GM18502 (cell line): ENCODE measurements at regions not wholly inside any gene's neighbourhood (a gene's known extent, or its start where the extent isn't known, plus 50 kb on each side); places are given as distances from the start of the nearest gene placed in this dataset.

Experiments used
- ATAC-seq: cut with Tn5 transposase; IDR thresholded peaks from one replicate; pipeline ENCODE4 v1.9.1; 2021; ENCODE audit warnings: mild to moderate bottlenecking; ENCODE audit not compliant: unreplicated experiment, poor library complexity

DNA sequence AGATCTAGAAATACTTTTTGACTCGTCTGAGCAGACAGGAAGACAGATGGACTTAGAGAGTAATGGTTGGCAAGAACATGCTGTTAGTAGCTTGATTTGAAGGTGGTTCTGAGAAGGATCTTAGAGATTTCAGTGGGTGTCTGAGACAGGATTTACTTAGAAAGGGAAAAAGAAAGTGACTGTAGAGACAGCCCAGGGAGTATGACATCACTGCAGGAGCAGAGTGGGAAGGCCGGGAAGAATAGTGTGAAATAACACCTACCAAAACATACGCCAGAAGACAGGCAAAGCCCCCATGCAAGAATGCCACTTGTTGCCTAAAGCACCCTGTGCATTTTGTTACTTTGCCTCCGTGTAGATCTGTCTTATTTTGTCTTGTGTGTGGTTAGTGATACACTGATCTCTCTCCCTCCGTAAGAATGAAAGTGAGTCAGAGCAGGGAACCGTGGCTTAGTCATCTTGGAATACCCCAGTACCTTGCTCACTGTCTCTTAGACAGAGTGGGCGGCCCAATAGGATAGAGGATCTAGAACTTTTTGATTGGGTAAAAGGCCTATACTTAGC is 161.3 kb upstream of the IFNG-AS1 start:
- ATAC-seq = no peak

DNA sequence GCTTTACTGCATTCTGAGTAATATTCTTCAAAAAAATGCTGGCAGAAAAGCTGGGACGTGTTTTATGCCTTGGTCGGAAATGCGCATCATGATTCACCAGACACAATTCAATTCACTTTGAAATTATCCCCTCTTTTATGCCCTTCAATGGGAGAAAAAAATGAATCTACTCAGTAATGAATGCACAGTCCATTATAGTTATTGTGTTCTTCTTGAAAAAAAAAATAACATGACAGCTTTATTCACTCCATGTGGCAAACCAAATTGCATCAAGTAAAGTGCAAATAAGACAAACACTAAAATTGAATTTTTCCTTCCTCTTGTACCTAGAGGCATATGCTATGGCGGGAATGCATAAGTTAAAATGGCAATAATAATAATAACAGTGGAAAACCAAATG is 159.4 kb upstream of the IFNG-AS1 start:
- ATAC-seq = no peak

DNA sequence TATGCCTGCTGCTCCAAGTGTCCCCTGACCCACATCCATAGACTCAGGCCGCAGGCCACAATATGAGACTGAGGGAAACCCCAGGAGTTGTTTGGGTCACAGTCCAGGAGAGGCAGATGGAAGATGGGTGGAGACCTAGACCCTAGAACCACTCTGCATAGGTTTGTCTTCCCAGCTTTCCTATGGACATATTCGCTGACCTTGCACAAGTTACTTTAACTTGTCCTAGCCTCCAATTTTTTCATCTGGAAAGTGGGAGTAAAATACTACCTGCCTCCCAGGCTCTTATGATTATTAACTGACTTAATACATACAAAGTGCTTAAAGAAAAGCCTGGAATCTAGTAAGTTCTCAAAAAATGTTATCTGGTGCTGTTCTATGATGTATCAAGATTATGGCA is 157.1 kb upstream of the IFNG-AS1 start:
- no peak for ATAC-seq

DNA sequence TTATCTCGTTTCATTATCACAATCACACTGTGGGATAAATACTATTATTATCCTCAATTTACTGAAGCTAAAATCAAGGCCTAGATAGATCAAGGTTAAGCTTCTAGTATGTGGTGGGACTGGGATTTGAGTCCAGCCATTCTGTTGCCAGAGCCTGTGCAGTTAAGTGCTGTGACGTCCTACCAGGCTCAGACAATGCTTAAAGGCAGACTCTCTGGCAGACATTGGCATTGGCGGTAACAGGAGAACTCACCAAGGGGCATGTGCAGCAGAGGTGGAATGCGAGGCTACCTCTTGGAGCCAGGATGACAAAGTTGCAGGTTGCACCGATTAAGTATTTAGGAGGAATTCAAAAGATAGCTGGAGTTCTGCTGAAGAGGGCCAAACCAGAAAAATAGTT is 155.6 kb upstream of the IFNG-AS1 start:
- ATAC-seq = no peak

DNA sequence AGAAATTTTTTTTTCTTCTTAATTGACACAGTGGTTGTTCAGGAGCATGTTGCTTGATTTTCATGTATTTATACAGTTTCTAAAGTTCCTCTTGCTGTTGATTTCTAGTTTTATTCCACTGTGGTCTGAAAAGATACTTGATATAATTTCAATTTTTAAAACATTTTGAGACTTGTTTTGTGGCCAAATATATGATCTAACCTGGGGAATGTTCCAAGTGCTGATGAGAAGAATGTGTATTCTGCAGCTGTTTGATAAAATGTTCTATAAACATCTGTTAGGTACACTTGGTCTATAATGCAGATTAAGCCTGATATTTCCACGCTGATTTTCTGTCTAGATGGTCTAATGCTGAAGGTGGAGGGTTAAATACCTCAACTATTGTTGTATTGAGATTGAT is 151.4 kb upstream of the IFNG-AS1 start:
- ATAC-seq = no peak

DNA sequence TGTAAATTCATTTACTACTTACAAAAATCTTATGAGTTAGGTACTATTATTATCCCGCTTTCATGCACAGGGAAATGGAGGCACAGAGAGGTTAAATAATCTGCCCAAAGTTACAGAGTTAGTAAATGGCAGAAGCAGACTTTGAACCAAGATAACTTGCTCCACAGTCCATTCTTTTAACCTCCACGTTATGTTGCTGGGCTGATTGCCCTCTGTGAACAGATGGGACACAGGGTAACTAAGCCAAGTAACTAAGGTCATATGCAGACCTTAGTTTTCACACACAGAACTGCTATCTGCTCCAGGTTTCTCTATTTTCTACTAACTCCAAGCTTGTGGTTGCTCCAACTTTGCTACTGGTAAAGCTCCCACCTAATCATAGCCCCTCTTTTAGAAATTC is 147.1 kb upstream of the IFNG-AS1 start:
- no peak for ATAC-seq

DNA sequence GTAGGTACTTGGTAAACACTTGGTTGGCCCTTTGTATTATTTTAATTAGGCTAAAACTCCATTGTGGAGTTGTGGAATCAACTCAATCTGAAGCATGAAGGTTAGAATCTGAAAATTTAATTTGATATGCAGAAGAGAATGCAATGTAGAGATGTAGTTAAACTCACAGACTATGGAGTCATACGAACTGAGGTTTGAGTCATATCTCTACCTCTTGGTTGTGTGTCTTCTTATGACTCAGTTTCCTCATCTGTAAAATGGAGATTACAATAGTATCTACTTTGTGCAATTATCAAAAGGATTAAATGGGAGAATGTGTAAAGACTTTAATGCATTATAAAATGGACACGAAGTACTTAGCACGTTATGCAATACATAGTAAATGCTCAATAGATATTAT is 146.0 kb upstream of the IFNG-AS1 start:
- no peak for ATAC-seq

- no peak for ATAC-seq
These were observed 136.5 kb upstream of the IFNG-AS1 start for GRCh38 chr12:67852701-67853100.

DNA sequence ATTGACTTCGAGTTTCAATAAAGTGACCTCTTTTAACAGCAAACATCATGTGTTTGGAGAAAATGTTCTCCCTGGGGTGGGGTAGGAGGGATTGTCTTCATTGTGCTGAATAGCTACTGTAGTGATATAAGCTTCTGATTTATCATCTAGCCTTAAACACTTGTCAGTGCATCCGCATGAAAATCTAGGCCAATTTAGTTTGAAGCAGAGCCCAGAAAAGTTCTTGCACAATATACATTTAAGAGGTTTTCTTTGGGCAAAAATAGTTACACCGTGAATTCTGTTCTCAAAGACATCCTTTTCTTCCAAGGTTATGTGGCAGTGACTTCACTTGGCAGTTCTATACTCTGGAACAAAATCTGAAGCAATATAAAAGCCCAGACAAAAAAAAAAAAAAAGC is 136.0 kb upstream of the IFNG-AS1 start:
- ATAC-seq = no peak

DNA sequence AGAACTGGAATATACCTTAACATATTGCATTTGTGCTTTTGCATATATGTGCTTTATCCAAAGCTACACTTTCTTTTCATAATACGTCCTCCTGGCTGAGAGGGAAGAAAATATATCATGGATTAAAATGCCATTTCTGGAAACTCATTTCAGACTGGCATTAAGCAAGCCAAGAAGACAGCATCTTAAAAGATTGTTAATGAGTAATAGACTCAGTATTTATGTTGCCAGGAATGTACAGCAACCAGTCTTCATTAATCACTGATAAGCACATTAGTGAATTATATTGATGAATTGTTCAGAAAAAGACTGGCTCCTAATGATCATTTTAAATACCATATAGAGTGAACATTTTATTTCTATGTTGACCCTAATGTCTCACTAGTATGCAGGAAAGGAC is 134.9 kb upstream of the IFNG-AS1 start:
- no peak for ATAC-seq

DNA sequence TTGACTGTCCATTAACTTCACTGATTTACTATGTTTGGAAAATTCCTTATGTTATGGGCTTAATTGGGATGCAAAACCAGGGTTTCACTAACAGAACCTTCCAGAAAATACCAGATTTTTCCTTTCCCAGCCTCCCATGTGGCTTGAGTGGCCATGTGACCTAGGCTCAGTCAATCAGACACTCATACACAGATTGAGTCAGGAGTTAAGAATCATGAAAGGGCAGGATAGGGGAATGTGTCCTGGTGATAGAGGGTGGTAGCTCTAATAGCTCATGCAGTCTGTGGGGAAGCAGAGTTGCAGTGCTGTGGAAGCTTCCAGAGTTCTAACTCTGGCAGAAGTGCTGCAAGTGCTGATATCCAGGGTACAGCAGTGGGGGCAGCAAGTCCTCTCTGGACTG is 134.1 kb upstream of the IFNG-AS1 start:
- ATAC-seq = no peak

DNA sequence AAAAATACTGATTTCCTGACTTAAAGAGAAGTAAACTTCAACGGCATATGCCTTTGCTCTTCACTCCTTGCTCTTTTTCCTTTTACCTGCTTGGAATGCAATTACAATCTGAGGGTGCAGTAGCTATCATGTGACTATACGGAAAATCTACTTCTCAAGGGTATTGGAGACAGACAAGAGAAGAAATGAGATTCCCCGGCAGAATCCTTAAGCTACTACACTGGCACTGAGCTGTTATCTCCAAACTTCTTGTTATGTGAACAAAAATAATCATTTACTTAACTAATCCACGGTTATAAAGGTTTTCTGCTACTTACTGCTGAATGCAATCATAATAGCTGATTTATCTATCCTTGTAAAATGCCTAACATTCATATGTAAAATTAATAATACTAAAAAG is 118.0 kb upstream of the IFNG-AS1 start:
- ATAC-seq = no peak

GRCh38 chr12:67873355-67873754 is 115.9 kb upstream of the IFNG-AS1 start:
- no peak for ATAC-seq

- ATAC-seq = no peak
These were observed 112.8 kb upstream of the IFNG-AS1 start for GRCh38 chr12:67876305-67876915.

- no peak for ATAC-seq
These were observed 111.5 kb upstream of the IFNG-AS1 start for GRCh38 chr12:67877727-67878126.

GRCh38 chr12:67879937-67880336 is 109.3 kb upstream of the IFNG-AS1 start:
- ATAC-seq = no peak

GRCh38 chr12:67881565-67881964 is 107.7 kb upstream of the IFNG-AS1 start:
- ATAC-seq = no peak

GRCh38 chr12:67884596-67884995 is 104.7 kb upstream of the IFNG-AS1 start:
- no peak for ATAC-seq

GRCh38 chr12:67885375-67886169 is 103.7 kb upstream of the IFNG-AS1 start:
- no peak for ATAC-seq

DNA sequence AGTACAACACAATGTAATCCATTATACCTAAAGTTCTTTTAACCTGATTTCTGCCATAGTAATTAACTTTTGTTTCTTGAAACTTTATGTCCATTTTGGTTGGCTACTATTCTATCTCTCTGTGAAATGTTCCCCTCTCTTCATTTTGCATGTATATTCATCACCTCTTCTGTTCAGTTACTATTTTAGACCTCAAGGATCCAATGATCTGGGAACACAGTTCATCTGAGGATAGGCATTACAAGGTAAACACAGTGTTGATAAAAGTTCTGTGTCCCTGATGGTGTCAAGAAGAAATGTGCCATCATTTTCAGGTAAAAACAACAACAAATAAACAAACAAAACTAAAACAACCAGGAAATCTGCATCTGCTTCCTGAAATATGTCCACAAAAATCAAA is 102.2 kb upstream of the IFNG-AS1 start:
- ATAC-seq = no peak

DNA sequence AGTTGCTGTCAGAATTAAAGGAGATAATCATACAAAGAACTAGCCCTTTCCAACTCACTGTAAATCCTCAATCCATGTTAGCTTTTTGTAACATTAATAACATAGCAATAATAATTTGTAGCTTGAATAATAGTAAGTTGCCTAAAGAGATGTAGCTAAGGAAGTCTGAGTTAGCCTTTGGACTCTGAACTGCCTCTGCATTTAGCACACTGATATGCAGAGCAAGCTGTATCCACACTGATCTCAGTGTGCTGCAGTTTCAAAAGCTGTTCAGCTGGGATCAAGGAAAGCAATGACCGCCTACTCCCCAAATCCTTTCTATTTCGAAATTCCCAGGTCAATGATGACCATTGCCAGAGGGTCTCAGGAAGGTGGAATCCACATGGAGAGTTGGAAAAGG is 99.3 kb upstream of the IFNG-AS1 start:
- ATAC-seq = no peak

DNA sequence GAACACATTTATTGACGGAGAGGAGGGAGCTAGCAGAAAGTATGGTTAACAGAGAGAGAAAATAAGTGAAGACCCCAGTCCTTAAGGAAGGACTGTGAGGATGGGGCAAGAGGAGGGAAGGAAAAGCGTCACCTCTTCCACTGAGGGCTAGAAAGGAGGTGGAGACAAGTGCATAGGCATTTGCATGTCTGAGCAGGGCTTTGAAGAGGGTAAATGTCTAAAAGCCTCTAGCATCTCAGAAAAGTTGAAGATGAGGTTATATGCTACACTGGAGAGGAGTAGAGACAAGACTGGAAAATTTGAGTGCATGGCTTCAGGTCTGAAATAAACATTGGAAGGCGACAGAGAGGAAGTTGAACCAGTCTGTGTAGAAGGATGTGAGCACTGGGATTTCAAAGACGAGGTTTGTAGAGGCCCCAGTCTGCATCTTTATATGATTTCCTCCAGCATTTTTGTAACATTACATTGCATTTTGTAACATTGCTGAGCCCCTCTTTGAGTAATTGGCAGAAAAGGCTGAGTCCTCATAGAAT is 98.5 kb upstream of the IFNG-AS1 start:
- no peak for ATAC-seq
